GM18511 (cell line): ENCODE measurements at regions not wholly inside any gene's neighbourhood (a gene's known extent, or its start where the extent isn't known, plus 50 kb on each side); places are given as distances from the start of the nearest gene placed in this dataset.

ENCODE experiments used
- ATAC-seq: cut with Tn5 transposase; IDR thresholded peaks from one replicate; pipeline ENCODE4 v1.9.1; 2021; ENCODE audit warnings: mild to moderate bottlenecking, moderate library complexity; ENCODE audit not compliant: unreplicated experiment

DNA sequence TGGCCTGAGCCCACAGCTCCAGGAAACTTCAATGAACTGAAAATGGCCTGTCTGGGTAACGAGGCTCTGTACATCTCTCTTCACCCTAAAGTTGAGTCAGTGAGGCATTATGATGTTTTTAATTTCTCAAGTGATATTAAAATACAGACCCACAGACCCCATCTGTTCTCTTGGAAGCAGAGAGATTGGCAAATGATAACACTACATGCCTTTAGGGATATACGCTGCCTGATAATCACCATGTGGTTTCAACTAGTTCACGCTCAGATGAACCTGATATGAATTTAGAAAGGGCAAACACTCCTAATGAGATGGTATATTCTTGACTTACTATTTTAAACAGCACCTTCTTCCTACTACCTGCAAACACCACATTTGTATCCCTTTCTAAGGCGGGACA, 127.5 kb downstream of the RFC3 start:
- no peak for ATAC-seq

DNA sequence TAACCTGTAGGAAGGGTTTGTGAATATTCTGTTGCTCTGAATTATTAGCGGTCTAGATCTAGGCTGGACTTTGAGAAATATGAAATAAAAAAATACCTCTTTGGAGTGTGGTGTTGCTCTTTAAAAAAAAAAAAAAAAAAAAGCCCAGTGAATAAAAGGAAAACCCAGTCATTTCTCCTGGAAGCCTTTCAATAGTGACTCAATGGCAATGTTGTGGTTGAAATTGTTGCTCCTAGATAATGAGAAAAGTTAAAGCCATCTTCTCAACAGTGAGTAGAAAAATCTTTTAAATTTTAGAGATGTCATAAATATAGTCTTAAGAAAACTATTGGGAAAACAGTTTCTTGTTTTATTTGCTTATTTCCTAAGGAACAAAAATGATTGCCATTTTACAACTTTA, 135.3 kb downstream of the RFC3 start:
- ATAC-seq = no peak

DNA sequence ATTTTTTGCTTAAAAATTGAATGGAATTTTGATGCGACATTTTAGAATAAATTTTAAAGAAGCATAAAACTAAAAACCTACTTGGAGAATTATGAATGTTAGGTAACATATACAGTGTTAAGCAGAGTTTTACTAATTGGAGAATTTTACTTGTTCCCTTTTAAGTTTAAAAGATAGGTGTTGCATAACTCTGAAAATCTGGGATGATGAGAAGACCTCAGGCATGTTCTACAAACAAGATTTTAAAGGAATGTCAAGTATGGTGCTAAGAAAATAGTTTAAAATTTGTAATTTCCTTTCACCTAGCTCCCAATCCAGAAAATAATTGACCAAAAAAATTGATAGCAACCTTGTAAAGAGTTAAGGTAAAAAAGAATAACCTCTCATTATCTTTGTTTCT, 135.8 kb downstream of the RFC3 start:
- no peak for ATAC-seq

DNA sequence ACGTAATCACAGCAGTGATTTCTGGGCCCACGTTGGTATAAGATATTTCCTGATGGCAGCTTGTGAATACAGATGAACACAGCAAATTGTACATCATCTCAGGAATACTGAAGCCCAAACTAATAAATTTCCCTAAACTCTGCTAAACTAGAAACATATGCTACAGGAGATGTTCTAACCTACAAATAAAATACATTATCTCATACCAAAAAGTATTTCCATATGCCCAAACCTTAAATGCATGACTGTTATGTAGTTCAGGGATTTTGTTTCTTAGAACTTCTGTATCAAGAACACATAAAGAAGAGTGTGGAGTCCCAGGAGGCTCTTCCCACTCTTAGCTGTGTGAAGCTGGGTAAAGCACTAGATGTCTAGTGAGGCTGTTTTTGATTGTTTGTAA, 138.4 kb downstream of the RFC3 start:
- ATAC-seq = no peak

DNA sequence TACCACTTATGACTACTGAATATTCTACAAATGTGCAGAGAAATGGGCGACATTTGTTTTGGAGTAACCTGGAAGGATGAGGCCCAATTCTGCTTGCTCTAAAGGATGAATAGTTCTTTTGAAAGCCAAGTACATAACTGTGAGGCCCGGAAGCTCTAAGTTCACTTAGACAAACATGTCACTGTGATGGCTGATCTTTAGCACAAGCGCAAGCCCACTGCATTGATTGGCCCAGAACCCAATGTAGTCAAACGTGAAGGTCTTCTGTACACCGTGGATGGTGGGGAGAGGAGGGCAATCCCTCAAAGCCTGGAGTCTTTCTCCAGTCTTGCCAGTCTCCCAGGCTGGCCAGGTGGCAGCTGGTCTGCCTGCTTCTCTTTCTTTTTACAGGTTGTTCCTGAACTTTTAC, 139.6 kb downstream of the RFC3 start:
- no peak for ATAC-seq

DNA sequence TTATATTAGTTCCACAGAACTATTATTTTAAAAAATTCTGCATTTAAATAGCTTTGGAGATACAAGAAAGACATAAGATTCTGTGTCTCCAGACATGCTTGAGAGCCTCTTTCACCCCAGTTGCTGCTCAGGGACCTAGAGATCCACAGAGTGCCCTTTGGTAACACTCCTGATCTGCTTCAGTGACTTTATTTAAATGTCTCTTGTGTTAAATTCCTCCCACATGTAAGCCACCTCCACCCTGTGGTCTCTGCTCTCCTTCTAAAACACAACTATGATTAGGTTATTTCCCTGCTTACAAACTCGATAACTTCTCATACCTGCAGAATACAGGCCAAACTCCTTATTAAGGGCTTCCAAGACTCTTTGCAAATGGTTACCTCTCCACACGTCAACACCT, 141.0 kb downstream of the RFC3 start:
- ATAC-seq = peak; percentile 92

DNA sequence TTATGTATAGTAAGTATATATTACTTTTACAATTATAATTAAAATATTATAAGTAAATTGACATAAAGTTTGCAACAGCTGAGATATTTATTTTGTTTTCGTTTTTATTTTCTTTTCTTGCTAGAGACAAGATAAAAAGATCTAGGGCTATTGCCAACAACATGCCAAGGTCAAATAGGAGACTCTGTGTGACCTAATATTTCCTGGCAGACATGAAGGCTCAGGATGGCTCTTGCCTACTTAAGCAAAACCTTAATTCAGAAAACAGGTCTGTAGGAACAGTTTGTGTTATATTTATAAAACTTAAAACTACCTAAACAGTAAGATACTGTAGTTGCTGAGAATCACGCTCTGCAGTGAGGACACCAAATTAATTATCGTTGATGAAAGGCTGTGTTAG, 145.2 kb downstream of the RFC3 start:
- ATAC-seq = no peak

DNA sequence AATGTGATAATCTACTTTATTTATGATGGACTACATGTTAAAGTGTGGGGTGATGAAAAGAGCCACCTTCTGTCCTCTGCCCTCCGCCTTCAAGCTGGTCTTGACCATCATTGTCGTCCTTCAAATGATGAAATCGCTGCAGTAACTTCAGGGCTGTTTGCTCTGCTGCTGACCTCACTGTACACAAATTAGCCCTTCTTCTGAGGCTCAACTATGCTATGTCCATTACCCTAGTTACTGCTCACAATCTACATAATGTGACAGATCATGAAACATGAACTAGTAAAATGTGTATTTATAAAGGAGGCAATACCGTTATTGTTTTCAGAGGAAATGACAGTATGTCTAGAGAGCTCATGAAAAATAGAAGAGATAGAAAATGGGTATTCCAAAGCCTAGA, 145.9 kb downstream of the RFC3 start:
- no peak for ATAC-seq

DNA sequence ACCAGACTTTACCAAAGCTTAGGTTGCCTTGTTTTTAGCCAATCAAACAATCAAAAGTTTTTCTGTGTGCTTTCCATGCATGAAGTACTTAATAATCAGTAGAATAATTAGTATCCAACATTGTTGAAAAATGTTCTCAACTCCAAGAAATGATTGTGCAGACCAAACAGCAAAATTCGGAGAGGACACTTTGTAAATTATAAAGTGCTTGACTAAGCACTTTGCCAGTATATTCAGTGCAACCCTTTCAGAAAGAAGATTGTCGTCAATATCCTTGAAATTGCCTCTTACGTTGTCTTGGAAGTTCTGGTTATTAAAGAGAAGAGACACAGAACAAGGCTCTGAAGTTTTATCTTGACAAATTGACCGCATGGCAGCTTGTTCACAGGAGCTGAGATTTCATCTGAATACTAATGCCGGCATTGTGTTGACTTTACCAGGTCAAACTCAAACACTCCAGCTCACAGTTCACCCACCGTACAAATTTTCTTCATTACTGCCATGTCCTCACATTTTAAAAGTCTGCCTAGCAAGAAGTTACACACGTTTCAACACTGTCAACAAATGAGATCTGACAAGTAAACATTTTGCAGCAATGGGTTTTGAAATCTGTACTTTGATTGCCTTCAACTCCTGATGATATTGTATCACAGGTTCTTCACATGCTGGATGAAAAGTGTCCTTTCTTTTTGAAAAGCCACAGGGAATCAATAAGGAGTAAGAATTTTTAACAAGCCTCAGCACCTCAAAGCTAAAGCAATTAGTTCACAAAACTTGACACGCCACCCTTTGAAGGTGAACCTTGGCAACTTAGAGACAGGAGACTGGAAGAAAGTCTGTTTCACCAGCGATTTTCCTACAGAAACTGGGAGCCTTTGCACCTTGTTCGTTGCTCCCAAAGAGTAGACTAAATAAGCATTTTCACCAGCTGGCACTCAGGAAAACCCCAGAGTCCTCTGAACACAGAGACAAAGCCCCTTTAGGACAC, 150.9 kb downstream of the RFC3 start:
- no peak for ATAC-seq

DNA sequence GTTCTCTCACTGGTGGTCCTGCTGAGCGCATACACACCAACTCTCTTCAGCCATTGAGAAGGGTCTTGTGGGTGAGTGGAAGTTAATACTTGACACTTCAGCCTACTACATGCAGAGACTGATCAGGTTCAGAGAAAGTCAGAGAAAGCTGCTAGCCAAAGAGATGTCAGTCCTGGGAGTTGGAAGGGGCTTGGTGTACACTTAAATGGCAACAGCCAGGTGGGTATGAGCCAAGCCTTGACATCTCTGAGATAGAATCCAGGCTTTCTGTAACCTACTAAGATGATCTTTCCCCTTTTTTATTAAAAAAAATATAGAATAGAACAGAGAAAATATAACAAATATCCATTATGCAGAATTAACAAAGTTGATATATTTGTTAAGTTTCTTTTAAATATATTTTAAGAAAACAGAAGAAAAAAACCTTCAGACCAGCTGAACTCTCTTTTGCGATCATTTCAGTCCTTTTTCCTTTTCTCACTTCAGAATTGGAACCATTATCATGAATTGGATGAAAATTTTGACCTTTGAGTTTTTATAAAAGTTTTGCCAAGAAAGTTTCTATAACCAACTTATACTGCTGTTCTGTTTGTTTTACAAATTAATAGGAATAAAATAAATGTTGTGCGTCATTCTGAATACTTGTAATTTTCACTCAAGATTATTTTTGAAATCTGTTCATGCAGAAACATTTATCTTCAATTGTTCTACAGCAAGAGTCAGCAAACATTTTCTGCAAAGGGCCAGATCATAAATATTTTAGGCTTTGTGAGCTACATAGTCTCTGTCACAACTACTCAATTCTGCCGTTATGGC, 153.0 kb downstream of the RFC3 start:
- no peak for ATAC-seq

DNA sequence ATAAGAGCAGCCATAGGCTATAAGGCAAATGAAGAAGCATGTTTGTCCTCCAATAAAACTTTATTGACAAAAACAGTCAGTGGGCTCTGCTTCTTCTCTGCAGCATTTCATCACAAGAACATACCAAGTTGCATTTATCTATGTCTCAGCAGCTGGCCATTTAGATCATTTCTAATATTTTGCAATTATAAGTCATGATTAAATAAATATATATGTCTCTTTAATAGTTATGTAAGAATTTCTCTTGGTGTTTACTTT, 153.5 kb downstream of the RFC3 start:
- ATAC-seq = no peak

DNA sequence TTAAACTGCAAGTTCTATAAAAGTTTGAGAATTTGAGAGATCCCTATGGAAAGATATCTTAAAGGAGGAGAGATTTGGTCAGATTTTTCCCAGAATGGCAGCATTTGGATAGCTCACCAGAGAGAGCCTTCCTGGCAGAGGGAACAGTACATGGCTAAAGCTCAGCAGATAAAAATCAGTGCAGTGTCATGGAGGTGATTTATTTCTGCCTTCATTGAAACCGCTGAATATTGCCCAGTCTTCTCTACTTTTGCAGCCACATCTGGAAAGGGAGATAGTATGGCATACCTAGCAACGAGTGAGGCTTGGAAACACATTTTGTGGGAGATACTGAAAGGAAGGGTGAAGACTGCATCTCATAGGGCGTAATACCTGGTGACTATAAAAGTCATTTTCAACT, 155.2 kb downstream of the RFC3 start:
- no peak for ATAC-seq

DNA sequence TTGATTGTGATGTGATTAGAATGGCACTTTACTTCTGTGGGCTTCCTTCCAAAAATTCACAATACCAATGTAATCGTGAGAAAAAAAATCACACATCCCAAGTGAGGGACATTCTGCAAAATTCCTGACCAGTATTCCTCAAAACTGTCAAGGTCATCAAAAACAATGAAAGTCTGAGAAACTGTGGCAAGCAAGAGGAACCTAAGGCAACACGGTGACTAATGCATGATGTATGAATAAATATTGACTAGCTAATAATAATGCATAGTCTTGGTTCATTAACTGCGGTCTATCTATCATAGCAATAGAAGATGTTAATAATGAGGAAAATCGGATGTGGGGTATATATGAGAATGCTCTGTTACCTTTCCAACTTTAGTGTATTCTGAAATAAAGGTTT, 159.0 kb downstream of the RFC3 start:
- no peak for ATAC-seq

DNA sequence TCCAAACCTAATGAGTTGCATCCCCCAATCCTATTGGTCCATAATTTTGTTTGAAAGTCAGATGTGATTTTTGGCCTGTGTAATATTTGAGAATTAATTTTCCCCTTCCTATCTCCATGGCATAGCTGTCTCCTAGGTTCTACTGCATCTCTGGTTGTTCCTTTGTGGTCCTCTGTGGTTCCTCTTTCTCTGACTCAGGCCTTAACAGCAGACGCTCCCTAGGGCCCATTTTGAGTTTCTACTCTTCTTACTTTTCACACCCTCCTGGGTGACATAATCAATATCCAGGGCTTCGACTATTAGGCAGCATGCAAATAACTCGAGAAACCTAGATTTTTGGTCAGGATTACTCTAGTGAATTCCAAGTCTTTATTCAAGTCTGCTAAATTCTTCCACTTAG, 160.7 kb downstream of the RFC3 start:
- no peak for ATAC-seq

DNA sequence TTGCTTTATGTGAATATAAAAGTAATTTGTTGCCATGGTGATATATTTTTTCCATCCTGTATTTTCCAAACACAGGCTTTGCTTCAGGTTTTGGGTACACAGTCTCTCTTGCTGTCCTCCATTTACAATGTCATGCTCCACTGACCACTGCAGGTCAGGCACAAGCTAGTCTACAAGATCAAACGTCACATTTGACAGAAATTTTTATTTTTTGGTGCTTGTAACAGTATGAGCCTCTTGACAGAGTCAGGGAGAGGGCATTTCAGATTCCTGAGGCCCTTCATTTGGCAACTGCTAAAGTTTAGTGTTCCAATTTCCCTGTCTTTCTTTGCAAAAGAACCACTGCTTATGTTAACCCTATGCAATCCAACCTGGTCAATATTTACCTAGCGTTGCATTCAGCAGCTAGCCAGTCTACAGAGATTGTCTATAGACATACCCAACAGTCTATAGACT, 175.0 kb downstream of the RFC3 start:
- no peak for ATAC-seq

DNA sequence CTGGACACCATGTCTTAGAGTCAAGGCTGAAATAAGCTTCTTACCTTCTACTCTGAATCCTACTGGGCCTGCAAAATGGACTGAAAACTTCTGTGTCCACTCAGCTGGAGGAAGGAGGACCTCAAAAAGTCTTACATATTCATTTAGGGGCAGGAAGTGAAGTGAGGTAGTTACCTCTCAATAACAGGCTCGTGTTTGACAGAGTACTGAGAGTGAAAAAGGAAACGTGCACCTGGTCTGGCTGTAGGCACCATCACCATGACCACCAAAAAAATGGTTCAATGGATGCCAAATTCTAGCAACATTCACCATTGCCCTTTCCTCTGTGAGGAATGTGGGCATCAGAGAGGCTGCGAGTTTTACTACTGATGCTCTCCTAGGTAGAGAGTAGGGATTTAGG, 176.2 kb downstream of the RFC3 start:
- peak; percentile 70 for ATAC-seq

DNA sequence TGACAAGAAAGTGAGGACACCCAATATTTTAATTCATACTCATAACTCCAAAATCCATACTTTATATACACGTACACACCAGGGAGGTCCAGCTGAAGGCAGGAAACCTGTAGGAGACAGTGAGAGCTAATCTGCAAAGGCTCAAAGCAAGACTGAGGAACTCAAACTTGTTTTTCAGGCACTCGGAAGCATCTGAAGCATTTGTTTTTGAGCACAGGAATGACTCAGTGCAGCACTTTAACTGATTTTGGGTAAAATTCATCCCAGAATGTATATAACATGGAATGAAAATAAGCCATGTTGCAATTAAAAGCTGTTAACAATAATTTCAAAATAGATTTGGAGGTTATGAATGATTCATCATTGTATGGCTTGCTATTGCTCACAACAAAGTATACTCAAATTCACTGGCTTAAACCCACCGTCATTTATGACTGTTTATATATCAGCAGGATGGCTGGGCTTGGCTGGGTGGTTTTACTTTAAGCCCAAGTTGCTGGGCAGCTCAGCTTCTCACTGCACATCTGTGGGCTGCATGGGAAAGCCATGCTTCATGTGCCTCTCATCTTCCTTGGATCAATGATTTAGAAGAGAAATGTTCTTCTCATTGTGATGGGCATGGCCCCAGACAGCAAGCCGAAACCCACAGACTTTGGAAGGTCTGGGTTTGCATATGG, 177.0 kb downstream of the RFC3 start:
- ATAC-seq = no peak

DNA sequence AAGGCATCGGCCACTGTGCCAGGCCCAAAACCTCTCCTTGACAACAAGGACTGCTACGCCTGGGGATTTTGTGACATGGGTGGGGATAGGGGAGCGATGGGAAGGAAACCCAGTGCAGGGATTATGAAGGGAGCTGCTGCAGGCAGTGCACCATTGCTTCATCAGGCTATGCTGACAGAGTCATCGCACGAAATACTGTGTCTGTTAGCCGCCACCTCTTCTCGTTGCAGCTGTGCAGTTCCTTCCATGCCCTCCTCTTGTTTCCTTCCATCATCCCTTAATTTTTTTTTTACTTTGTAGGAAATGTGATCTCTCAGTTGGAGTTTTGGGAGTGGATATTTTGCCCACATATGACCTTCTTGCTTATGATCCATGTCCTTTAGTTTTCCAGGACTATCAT, 178.7 kb downstream of the RFC3 start:
- ATAC-seq = no peak

DNA sequence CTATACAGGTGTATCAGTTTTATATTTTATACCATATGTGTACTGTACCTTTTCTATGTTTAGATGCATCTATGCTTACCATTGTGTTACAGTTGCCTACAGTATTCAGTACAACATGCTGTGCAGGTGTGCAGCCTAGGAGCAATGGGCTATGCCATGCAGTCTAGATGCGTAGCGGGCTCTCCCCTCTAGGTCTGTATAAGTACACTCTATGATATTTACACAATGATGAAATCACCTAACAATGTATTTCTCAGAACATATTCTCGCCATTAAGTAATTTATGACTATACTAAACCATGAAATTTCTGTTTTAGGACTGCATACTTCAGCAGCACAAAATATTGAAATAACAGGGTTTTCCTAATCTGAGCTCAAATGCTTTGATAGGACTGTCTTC, 179.6 kb downstream of the RFC3 start:
- no peak for ATAC-seq

DNA sequence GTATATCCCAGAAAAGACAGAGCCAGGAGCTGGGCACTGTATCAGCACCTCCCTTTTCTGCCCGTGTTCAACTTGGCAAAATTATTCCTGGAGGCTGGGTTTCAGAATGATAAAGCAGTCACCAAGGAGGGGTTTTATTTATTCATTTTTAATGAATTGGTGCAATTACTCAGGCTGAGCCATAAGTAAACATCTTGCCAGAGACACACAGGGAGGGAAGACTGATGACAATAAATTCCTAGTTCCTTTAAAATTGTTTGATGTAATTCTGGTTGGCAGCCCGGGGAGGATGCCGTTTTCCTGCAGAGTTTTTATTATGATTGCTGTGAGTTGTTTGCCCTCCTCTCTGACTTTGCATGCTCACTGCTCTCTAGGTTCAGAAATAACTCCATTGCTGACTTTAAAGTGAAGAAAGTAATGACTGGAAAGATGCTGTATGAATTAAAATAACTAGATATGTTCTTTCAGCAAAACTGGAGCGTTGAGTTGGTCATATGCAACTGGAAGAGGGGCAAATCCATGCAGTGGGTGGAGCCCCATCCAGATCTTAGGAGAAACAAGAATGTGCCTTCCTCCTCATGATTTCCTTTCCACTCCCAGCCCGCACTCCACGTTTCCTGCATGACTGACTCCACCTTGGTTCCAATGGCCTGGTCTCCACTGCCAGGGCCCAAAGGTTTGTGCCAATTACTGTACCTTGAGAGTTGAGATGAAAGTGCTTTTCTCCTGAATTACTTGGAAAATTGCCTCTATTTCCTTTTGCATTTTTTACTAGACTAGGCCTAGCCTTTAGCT, 182.1 kb downstream of the RFC3 start:
- ATAC-seq = no peak

DNA sequence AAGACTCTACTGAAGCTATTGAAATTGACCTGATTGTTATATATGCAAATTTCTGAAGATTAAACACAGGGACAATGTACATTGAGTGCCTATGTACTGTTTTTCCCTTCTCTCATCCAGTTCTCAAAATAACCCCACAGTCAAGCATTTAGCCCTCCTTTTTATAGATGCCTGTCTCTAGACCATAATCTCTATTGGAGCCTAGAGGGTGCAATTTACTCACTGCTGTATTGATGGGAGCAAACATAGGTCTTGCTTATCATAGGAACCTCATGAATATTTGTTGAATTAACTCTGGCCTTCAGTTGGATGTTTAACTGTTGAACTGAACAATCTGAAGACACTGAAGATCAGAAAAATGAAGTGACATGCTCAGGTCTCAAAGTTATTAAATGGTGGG, 183.0 kb downstream of the RFC3 start:
- ATAC-seq = no peak
